Pancreas (tissue), 10 donors: ENCODE measurements at regions not wholly inside any gene's neighbourhood (a gene's known extent, or its start where the extent isn't known, plus 50 kb on each side); places are given as distances from the start of the nearest gene placed in this dataset.
"Not testable (repeated sequence)": the region's sequence is repeated elsewhere in the genome, so short reads cannot be mapped to it uniquely, and the experiment has no call there.

Experiments used
- ATAC-seq, 4 donors: fragments of 200-7000 bp; cut with Tn5 transposase; one replicate each; pipeline versions ENCODE4 v1.8.0 to v1.9.1; 2020; ENCODE audit warnings: mild to moderate bottlenecking in 4 of 4, moderate library complexity in 4 of 4
- DNase-seq, 6 donors: peaks; one replicate each; pipeline ENCODE4 v3.0.0-alpha.2; 2020
- FAIRE-seq: peaks from 2 replicates; lab custom pipeline; 2012; peaks lifted over from hg19 to GRCh38; lab: Jason Lieb, UNC
- H3K27ac ChIP-seq, 4 donors: fragments of 200-600 bp; sonication (generic); 1 replicate in 3 of 4; 2 replicates in 1 of 4; pipeline versions ENCODE4 v1.5.0 to v1.8.0; 2020
- H3K27me3 ChIP-seq, 4 donors: fragments of 200-600 bp; one replicate each; pipeline ENCODE4 v1.8.0; 2021
- H3K36me3 ChIP-seq, 3 donors: fragments of 200-600 bp; sonication (generic) in 1 of 3; one replicate each; pipeline versions ENCODE4 v1.5.0 to v1.8.0; 2020 to 2021
- H3K4me1 ChIP-seq, 3 donors: fragments of 200-600 bp; one replicate each; pipeline ENCODE4 v1.8.0; 2021
- H3K4me3 ChIP-seq, 4 donors: fragments of 200-600 bp; sonication (generic) in 2 of 4; one replicate each; pipeline versions ENCODE4 v1.5.0 to v1.8.0; 2020 to 2021
- H3K9me3 ChIP-seq, 4 donors: fragments of 200-600 bp; one replicate each; pipeline ENCODE4 v1.8.0; 2021
- WGBS, 2 donors: extraction: QIAGEN DNeasy Blood & Tissue Kit; methylation state at CpG; one replicate each; pipeline ENCODE4 v1.1.7; 2013; 5-methylcytosine and 5-hydroxymethylcytosine counted together
- intact Hi-C, 3 donors: fragments of 100-400 bp; cut with DNase I; formaldehyde crosslinking; loops; one replicate each; pipeline versions ENCODE4 v1.11.1 to v1.14.2; 2022
- TF ChIP-seq, protein P1 (sequence below), 4 donors: fragments of 200-600 bp; sonication (generic) in 3 of 4; IDR thresholded peaks; one replicate each; pipeline versions ENCODE4 v1.5.0 to v1.8.0; 2021; ENCODE audit warnings: antibody characterized with exemption in 4 of 4
- donor health status: healthy with polysubstance abuse.
- donor health status: DM: no; HTN: no; CAD: no; lungs with moderate emphysema.
- donor health status: DM: no; HTN: no; CAD: no.
- donor health status: control.
- donor health status: control.
- donor health status: Bipolar disorder and iron deficiency.
- donor health status: DM: yes; HTN: yes; CAD: no.
- donor health status: DM: no; HTN: no; CAD: no.
- donor health status: DM: no; HTN: no; CAD: no.
- donor health status: DM: yes; HTN: yes; CAD: no.

DNA sequence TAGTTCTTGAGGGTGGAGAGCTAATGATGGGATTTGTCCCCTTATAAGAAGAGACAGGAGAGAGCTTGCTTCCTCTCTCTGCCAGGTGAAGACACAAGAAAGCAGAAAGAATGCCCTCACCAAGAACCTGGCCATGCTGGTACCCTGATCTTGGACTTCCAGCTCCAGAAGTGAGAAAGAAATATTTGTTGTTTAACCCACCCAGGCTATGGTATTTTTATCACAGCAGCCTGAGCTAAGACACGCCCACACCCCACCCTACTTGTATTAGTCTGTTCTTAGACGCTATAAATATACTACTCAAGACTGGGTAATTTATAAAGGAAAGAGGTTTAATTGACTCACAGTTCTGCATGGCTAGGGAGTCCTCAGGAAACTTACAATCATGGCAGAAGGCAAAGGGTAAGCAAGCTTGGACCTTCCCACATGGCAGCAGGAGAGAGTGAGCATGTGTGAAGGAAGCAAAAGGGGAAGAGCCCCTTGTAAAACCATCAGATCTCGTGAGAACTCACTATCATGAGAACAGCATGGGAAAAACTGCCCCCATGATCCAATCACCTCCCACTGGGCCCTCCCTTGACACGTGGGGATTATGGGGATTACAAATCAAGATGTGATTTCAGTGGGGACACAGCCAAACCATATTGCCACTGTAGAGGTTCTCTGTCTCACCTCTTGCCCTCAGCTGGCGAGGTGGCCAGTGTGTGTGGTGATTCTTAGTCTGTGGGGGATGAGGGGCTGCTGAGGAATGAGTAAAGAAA is 57.4 kb upstream of the RCBTB2 start:
- H3K27me3 ChIP-seq, result no peaks in the 10 kb centered on the region
- FAIRE-seq (no peak), DNase-seq (no peak), ATAC-seq (no peak)
- H3K36me3 ChIP-seq, result no peaks in the 10 kb centered on the region
- intact Hi-C loops, result loop anchor here in 1 of 3 donors (10.0 kb wide), 2 partner anchors 144 to 174 kb away; no protein-coding TSS in a partner anchor
- H3K27ac ChIP-seq, result peak overlapping the region in 1 of 4 donors; percentile 64
- no peak overlapping the region for H3K4me3 ChIP-seq
- 84 to 85% methylated on average over 5 of the region's 5 CpGs for WGBS, 2 donors
- H3K9me3 ChIP-seq, result no peaks in the 10 kb centered on the region
- H3K4me1 ChIP-seq, result peaks cover 5 to 8% (median 7%) of the 10 kb centered on the region in 3 donors
- TF ChIP-seq, protein P1, sequence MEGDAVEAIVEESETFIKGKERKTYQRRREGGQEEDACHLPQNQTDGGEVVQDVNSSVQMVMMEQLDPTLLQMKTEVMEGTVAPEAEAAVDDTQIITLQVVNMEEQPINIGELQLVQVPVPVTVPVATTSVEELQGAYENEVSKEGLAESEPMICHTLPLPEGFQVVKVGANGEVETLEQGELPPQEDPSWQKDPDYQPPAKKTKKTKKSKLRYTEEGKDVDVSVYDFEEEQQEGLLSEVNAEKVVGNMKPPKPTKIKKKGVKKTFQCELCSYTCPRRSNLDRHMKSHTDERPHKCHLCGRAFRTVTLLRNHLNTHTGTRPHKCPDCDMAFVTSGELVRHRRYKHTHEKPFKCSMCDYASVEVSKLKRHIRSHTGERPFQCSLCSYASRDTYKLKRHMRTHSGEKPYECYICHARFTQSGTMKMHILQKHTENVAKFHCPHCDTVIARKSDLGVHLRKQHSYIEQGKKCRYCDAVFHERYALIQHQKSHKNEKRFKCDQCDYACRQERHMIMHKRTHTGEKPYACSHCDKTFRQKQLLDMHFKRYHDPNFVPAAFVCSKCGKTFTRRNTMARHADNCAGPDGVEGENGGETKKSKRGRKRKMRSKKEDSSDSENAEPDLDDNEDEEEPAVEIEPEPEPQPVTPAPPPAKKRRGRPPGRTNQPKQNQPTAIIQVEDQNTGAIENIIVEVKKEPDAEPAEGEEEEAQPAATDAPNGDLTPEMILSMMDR (IDR thresholded peaks at IDR 0.05), result no peak

DNA sequence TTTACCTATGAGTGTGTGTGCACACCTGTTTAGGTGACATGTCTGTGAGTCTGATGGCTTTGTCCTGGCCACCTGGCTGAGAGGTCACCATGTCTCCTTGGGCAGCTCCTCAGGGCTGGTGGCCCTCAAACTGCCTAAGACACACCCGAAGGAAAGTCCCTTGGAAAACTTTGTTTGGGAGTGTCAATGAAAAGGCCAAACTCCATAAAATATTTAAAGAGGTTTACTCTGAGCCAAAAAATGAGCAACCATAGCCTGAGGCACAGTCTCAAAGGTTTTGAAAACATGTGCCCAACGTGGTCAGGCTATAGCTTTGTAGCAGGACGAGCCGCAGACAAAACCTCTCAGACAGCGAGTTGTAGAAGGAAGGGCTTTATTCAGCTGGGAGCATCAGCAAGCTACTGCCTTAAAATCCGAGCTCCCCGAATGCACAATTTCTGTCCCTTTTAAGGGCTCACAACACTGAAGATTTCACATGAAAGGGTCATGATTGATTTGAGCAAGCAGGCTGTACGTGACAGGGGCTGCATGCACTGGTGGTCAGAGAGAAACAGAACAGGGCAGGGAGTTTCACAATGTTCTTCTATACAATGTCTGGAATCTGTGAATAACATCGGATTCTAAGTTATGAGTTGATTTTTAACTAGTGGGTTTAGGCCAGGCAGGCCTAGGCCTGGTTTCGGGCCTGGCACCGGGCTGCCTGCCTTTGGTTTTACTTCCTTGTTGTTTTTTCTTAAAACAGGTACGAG is 58.4 kb upstream of the RCBTB2 start:
- intact Hi-C loops, result loop anchor here in 1 of 3 donors (10.0 kb wide), 2 partner anchors 144 to 174 kb away; no protein-coding TSS in a partner anchor
- H3K27ac ChIP-seq, result peak overlapping the region in 2 of 4 donors; percentile 42 to 64

GRCh38 chr13:48591889-48592687 is 59.2 kb upstream of the RCBTB2 start:
- TF ChIP-seq, protein P1 (IDR thresholded peaks at IDR 0.05), result no peak
- 64 to 67% methylated on average over 4 of the region's 4 CpGs for WGBS, 2 donors
- intact Hi-C loops, result loop anchor here in 1 of 3 donors (10.0 kb wide), 2 partner anchors 143 to 173 kb away; no protein-coding TSS in a partner anchor
- peaks cover 9 to 14% (median 12%) of the 10 kb centered on the region in 3 donors for H3K4me1 ChIP-seq
- FAIRE-seq (no peak), ATAC-seq (no peak), DNase-seq (no peak)
- no peaks in the 10 kb centered on the region for H3K36me3 ChIP-seq
- no peak overlapping the region for H3K4me3 ChIP-seq
- H3K27ac ChIP-seq, result peak overlapping the region in 2 of 4 donors; percentile 42 to 64
- no peaks in the 10 kb centered on the region for H3K9me3 ChIP-seq
- H3K27me3 ChIP-seq, result no peaks in the 10 kb centered on the region

More for the DNA sequence above, 58.4 kb upstream of the RCBTB2 start:
- ATAC-seq, H3K4me3 ChIP-seq, H3K36me3 ChIP-seq, H3K9me3 ChIP-seq, FAIRE-seq, H3K27me3 ChIP-seq, DNase-seq: not testable (repeated sequence)
- peaks cover 9 to 14% (median 11%) of the 10 kb centered on the region in 3 donors for H3K4me1 ChIP-seq
- WGBS, 2 donors, result 67 to 72% methylated on average over 12 of the region's 12 CpGs

- H3K27ac ChIP-seq, result peak overlapping the region in 1 of 4 donors; percentile 64
Observed at GRCh38 chr13:48592688-48593049, 59.8 kb upstream of the RCBTB2 start.

More at GRCh38 chr13:48592688-48593049, 59.8 kb upstream of the RCBTB2 start:
- FAIRE-seq (no peak), ATAC-seq (no peak), DNase-seq (no peak)
- Histone ChIP-seq H3K4me1 (peaks cover 9 to 14% (median 12%) of the 10 kb centered on the region in 3 donors), H3K27me3 (no peaks in the 10 kb centered on the region), H3K36me3 (no peaks in the 10 kb centered on the region), H3K4me3 (no peak overlapping the region), H3K9me3 (no peaks in the 10 kb centered on the region)
- intact Hi-C loops, result loop anchor here in 1 of 3 donors (10.0 kb wide), 2 partner anchors 142 to 172 kb away; no protein-coding TSS in a partner anchor
- 49% methylated on average over 1 of the region's 1 CpG for WGBS, 2 donors
- TF ChIP-seq, protein P1 (IDR thresholded peaks at IDR 0.05), result no peak
